GM12874 (cell line): ENCODE measurements at regions not wholly inside any gene's neighbourhood (a gene's known extent, or its start where the extent isn't known, plus 50 kb on each side); places are given as distances from the start of the nearest gene placed in this dataset.

Experiments used
- TF ChIP-seq, protein P1 (sequence below): IDR thresholded peaks from 2 replicates; pipeline ENCODE4 v1.5.1; 2011; ENCODE audit warnings: low read depth, mild to moderate bottlenecking, control low read depth, low read length, moderate library complexity; ENCODE audit not compliant: insufficient read depth

DNA sequence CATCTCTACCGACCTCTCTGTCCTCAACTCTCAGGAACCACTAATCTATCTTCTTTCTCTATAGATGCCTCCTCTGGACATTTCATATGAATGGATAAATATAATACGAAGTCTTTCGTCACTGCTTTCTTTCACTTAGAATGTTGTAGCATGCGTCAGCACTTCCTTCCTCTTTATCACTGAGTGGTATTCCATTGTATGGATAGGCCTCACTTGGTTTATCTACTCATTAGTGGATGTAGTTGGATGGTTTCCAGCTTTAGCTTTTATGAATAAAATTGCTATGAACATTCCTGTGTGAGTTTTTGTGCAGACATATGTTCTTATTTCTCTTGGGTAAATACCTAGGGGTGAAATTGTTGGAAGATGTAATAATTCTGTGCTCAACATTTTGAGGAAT is 528.2 kb upstream of the FAT1 start:
- TF ChIP-seq, protein P1, sequence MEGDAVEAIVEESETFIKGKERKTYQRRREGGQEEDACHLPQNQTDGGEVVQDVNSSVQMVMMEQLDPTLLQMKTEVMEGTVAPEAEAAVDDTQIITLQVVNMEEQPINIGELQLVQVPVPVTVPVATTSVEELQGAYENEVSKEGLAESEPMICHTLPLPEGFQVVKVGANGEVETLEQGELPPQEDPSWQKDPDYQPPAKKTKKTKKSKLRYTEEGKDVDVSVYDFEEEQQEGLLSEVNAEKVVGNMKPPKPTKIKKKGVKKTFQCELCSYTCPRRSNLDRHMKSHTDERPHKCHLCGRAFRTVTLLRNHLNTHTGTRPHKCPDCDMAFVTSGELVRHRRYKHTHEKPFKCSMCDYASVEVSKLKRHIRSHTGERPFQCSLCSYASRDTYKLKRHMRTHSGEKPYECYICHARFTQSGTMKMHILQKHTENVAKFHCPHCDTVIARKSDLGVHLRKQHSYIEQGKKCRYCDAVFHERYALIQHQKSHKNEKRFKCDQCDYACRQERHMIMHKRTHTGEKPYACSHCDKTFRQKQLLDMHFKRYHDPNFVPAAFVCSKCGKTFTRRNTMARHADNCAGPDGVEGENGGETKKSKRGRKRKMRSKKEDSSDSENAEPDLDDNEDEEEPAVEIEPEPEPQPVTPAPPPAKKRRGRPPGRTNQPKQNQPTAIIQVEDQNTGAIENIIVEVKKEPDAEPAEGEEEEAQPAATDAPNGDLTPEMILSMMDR: no peak

DNA sequence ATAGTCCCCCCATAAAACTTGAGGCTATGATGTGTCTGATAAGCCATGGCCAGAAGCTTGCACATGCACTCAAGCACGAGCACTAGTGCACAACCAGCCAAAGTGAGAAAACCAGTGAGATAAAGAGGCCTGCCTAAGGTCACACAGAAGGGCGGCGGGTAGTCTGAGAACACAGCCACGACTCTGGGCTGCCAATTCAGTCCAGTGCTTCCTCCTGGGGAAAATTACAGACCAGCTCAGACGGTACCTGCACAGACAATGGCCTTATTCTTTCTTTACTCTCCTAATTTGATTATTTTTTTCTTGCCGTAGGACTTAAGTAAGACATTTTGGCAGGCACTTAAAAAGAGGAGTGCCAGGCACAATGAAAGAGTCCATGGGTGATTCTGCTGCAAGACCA is 533.2 kb upstream of the FAT1 start:
- TF ChIP-seq, protein P1: no peak

DNA sequence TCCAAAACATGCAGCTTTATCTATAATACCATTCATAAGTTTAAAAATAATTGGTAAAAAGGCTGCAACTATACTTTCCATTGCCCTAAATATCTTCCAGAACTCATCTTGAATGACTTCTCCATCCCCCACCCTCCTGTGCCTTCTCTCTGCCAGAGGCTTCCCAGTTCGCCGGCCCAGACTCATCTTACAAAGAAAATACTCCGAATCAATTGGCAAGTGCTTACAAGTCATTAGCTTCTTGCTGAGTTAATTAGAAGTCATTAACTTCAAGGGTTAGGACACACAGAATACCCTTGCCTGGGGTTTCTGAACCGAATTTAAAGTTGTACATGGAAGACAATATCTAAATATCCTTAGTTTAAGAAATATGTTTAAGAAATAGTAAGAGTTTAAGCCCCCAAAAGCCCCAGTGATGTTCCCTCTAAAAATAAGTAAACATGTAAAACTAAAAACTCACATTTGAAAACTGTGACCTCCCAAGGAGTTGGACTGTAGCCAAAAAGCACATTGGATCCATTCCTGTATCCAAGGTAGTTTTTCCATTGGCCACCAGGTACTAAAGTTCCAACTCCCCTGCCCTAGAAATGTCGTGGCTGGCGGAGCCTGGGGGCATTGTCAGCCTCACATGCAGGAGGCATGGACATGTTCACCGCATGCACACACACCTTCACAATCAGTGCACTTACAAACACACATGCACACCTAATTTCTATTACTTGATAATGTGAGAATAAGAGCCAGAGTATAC is 535.2 kb upstream of the FAT1 start:
- TF ChIP-seq, protein P1: no peak

DNA sequence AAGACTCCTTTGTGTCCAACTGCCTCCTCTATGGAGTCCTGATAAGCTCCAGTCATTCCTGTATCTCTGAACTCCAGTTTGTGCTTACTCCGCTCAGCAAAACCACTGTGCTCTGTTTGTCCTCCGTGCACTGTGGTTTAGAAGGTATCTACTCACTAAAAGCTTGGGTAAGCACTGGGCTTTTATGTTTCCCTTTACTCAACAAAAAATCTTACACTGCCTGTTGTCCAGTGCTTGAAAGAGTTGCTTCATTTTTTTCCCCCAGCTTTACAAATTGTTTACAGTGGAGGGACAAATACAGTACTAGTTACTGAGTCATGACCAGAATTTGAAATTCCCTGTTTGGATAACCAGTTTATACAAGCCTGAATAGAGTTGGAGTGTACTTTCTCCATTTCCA is 545.3 kb upstream of the FAT1 start:
- TF ChIP-seq, protein P1: no peak

DNA sequence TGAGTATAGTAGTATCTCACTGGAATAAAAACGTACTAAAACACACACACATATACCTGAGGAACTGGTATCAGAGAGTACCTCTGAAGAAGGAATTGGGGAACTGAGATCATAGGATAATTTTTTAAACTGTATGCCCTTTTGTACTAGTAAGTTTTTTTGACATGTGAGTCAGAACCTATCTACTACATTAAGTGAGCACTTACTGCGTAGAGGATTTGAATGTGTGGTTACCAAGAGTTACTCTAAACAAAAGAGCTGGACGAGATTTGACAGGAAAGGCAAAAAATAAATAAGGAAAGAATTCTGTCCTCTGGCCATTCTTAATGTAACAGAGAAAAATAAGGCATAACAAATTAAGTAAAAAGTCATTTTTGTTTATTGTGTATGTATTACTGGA is 546.5 kb upstream of the FAT1 start:
- TF ChIP-seq, protein P1: no peak

DNA sequence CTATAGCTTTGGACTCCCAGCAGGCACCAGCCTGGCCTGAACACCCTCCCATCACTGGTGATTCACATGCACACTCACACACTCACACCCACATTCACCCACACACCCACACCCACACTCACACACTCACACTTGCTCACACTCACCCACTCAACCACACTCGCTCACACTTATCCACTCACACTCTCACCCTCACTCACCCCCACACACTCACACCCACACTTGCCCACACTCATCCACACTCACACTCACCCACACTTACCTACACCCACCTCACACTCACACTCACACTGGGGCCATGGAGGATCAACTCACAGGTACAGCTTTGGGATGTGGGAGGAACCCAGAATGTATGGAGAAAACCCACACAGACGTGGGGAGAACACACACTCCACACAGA is 548.2 kb upstream of the FAT1 start:
- TF ChIP-seq, protein P1: no peak

DNA sequence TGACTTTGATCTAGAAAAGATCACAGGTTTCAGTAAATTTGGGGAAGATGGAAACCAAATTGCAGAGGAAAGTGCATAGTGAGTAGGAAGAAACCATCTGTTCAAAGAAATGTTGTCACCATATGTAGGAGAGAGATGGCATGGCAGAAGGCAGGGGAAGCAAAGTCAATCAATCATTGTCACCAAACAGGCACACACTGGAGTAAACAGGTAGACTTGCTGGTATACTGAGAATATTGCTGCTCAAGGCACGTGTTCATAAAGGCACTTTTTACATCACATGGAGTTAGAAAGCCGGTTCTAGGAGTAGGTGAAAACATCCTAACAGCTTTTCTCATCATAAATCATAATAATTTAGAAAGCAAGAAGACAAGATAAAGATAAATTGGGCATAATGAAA is 550.5 kb upstream of the FAT1 start:
- TF ChIP-seq, protein P1: no peak
